Peyer's patch (tissue), 4 donors: ENCODE measurements at regions not wholly inside any gene's neighbourhood (a gene's known extent, or its start where the extent isn't known, plus 50 kb on each side); places are given as distances from the start of the nearest gene placed in this dataset.

ENCODE experiments used
- CTCF ChIP-seq, 6 experiments: fragments of 450-650 bp in 4 of 6; fragments of 200-600 bp in 2 of 6; sonication (generic) in 1 of 6; IDR thresholded peaks; one replicate each; pipeline ENCODE4 v1.5.1; 2017 to 2019; ENCODE audit warnings: antibody characterized with exemption in 6 of 6, mild to moderate bottlenecking in 3 of 6, moderate library complexity in 1 of 6
- POLR2A ChIP-seq, 2 donors: fragments of 450-650 bp; IDR thresholded peaks; one replicate each; pipeline ENCODE4 v1.5.1; 2017; ENCODE audit warnings: antibody characterized with exemption in 2 of 2, mild to moderate bottlenecking in 2 of 2, moderate library complexity in 2 of 2

GRCh38 chr13:42398533-42398932 is 126.6 kb downstream of the AKAP11 start:
- TF ChIP-seq CTCF (IDR thresholded peaks at IDR 0.05): no peak
- TF ChIP-seq POLR2A (IDR thresholded peaks at IDR 0.05): no peak
